ENCODE measurements at regions not wholly inside any gene's neighbourhood (a gene's known extent, or its start where the extent isn't known, plus 50 kb on each side); places are given as distances from the start of the nearest gene placed in this dataset.

DNA sequence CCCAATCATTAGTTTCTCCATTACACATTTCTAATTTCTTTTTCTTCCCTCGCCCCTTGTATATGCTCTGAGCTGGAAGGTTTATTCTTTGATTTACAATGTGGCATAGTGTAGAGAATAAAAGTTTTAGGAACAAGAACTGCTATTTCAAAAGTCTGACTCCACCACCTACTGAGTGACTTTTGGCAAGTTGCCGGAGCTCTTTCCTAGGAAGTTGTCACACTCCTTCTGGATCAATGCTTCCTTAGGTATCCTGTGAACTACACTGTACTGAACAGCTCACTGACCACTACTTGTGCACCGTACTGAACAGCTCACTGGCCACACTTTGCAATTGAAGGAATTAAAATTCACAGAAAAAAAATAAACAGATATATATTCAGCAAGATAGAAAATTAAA, 458.2 kb downstream of the FRK start:
- no peaks in the 10 kb centered on the region for H4K20me1 ChIP-seq (replicated peaks; ENCODE audit: control insufficient read depth, insufficient read depth, low read length)
- TF ChIP-seq ZNF444 (CRISPR knock-in tag; IDR thresholded peaks at IDR 0.05) (no peak), FOXJ3 (CRISPR knock-in tag; IDR thresholded peaks at IDR 0.05) (no peak), TCF7 (IDR thresholded peaks at IDR 0.05; ENCODE audit: borderline replicate concordance) (no peak), HLTF (IDR thresholded peaks at IDR 0.05) (no peak), HDAC3 (IDR thresholded peaks at IDR 0.05; ENCODE audit: borderline replicate concordance, partially characterized antibody) (no peak), EHMT2 (IDR thresholded peaks at IDR 0.05) (no peak), LCOR (CRISPR knock-in tag; IDR thresholded peaks at IDR 0.05) (no peak), ZNF311 (CRISPR knock-in tag; IDR thresholded peaks at IDR 0.05) (no peak)
- TF ChIP-seq, protein P1, sequence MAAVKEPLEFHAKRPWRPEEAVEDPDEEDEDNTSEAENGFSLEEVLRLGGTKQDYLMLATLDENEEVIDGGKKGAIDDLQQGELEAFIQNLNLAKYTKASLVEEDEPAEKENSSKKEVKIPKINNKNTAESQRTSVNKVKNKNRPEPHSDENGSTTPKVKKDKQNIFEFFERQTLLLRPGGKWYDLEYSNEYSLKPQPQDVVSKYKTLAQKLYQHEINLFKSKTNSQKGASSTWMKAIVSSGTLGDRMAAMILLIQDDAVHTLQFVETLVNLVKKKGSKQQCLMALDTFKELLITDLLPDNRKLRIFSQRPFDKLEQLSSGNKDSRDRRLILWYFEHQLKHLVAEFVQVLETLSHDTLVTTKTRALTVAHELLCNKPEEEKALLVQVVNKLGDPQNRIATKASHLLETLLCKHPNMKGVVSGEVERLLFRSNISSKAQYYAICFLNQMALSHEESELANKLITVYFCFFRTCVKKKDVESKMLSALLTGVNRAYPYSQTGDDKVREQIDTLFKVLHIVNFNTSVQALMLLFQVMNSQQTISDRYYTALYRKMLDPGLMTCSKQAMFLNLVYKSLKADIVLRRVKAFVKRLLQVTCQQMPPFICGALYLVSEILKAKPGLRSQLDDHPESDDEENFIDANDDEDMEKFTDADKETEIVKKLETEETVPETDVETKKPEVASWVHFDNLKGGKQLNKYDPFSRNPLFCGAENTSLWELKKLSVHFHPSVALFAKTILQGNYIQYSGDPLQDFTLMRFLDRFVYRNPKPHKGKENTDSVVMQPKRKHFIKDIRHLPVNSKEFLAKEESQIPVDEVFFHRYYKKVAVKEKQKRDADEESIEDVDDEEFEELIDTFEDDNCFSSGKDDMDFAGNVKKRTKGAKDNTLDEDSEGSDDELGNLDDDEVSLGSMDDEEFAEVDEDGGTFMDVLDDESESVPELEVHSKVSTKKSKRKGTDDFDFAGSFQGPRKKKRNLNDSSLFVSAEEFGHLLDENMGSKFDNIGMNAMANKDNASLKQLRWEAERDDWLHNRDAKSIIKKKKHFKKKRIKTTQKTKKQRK (IDR thresholded peaks at IDR 0.05; ENCODE audit: borderline replicate concordance, low read depth, low read length), result no peak
- POLR2A ChIA-PET, result no interaction called here
- DNase-seq (ENCODE audit: extremely low read depth in 1 of 4, low spot score in 3 of 4) (no peak), ATAC-seq (no peak), FAIRE-seq (no peak)
- H3K27ac ChIP-seq (ENCODE audit: extremely low read depth, low read depth, low read length), result no peak overlapping the region
- no peaks in the 10 kb centered on the region for H3K4me1 ChIP-seq (replicated peaks in 1 of 2; ENCODE audit: control insufficient read depth in 2 of 2, insufficient read depth in 2 of 2, low read length in 2 of 2)
- in situ Hi-C loops (cut with MboI), result no loop called here
- H2AFZ ChIP-seq (ENCODE audit: low read depth, low read length), result no peak overlapping the region
- no TSS peak for BruUV-seq (replicated peaks)
- no peak overlapping the region for H3K4me3 ChIP-seq
- 1% methylated on average over 3 of the region's 3 CpGs for WGBS (ENCODE audit: insufficient coverage, low coverage, missing lambda C conversion rate)
- no peak overlapping the region for H3K9ac ChIP-seq (ENCODE audit: insufficient read depth in 1 of 2, low read depth in 2 of 2, low read length in 2 of 2)
- no peaks in the 10 kb centered on the region for H3K9me3 ChIP-seq (replicated peaks; ENCODE audit: control insufficient read depth, insufficient read depth, low read depth, low read length)
- no peak overlapping the region for H3K4me2 ChIP-seq (ENCODE audit: insufficient read depth, low read length)
- no peaks in the 10 kb centered on the region for H3K36me3 ChIP-seq (ENCODE audit: control insufficient read depth, insufficient read depth, low read length)
- no peaks in the 10 kb centered on the region for H3K79me2 ChIP-seq (ENCODE audit: control insufficient read depth, insufficient read depth, low read length)
- CTCF ChIA-PET (ENCODE audit: low intra/inter-chr PET ratio), result no interaction called here
- H3K9me1 ChIP-seq (ENCODE audit: control insufficient read depth, insufficient read depth, low read length), result no peaks in the 10 kb centered on the region
- intact Hi-C loops (cut with micrococcal nuclease), result no loop called here
- H3K27me3 ChIP-seq (ENCODE audit: control insufficient read depth in 2 of 2, insufficient read depth in 2 of 2, low read length in 2 of 2), result no peaks in the 10 kb centered on the region

Measured in K562 (cell line).